ENCODE measurements at regions not wholly inside any gene's neighbourhood (a gene's known extent, or its start where the extent isn't known, plus 50 kb on each side); places are given as distances from the start of the nearest gene placed in this dataset.

DNA sequence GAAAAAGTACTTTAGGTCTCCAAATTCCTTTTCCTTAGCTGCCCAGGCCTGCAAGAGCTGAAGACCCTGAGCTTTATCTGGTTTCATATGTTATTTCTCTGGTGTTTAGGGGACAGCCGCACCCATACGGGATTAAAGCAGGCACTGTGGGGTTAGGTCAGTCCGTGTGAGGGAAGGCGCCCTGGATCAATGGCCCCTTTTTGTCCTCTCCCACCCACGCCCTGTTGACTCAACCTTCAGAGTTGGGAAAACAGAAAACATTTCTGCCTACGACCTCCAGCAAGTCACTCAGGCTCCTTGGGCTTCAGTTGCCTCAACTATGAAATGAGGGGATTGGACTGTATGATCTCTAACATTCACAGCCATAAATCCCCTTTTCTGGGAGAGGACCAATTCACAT is 55.2 kb upstream of the BARX2 start:
- TF ChIP-seq, protein P1, sequence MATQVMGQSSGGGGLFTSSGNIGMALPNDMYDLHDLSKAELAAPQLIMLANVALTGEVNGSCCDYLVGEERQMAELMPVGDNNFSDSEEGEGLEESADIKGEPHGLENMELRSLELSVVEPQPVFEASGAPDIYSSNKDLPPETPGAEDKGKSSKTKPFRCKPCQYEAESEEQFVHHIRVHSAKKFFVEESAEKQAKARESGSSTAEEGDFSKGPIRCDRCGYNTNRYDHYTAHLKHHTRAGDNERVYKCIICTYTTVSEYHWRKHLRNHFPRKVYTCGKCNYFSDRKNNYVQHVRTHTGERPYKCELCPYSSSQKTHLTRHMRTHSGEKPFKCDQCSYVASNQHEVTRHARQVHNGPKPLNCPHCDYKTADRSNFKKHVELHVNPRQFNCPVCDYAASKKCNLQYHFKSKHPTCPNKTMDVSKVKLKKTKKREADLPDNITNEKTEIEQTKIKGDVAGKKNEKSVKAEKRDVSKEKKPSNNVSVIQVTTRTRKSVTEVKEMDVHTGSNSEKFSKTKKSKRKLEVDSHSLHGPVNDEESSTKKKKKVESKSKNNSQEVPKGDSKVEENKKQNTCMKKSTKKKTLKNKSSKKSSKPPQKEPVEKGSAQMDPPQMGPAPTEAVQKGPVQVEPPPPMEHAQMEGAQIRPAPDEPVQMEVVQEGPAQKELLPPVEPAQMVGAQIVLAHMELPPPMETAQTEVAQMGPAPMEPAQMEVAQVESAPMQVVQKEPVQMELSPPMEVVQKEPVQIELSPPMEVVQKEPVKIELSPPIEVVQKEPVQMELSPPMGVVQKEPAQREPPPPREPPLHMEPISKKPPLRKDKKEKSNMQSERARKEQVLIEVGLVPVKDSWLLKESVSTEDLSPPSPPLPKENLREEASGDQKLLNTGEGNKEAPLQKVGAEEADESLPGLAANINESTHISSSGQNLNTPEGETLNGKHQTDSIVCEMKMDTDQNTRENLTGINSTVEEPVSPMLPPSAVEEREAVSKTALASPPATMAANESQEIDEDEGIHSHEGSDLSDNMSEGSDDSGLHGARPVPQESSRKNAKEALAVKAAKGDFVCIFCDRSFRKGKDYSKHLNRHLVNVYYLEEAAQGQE (IDR thresholded peaks at IDR 0.05; ENCODE audit: borderline replicate concordance), result no peak
- TF ChIP-seq, protein P2, sequence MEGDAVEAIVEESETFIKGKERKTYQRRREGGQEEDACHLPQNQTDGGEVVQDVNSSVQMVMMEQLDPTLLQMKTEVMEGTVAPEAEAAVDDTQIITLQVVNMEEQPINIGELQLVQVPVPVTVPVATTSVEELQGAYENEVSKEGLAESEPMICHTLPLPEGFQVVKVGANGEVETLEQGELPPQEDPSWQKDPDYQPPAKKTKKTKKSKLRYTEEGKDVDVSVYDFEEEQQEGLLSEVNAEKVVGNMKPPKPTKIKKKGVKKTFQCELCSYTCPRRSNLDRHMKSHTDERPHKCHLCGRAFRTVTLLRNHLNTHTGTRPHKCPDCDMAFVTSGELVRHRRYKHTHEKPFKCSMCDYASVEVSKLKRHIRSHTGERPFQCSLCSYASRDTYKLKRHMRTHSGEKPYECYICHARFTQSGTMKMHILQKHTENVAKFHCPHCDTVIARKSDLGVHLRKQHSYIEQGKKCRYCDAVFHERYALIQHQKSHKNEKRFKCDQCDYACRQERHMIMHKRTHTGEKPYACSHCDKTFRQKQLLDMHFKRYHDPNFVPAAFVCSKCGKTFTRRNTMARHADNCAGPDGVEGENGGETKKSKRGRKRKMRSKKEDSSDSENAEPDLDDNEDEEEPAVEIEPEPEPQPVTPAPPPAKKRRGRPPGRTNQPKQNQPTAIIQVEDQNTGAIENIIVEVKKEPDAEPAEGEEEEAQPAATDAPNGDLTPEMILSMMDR (IDR thresholded peaks at IDR 0.05; ENCODE audit: poor library complexity, severe bottlenecking), result no peak

Data from neural cell (in vitro differentiated cells).